Vagina (tissue), 2 donors: ENCODE measurements at regions not wholly inside any gene's neighbourhood (a gene's known extent, or its start where the extent isn't known, plus 50 kb on each side); places are given as distances from the start of the nearest gene placed in this dataset.

Source experiments
- DNase-seq, 2 donors: peaks; one replicate each; pipeline ENCODE4 v3.0.0-alpha.2; 2017; ENCODE audit errors: extremely low spot score in 2 of 2
- H3K27ac ChIP-seq: fragments of 200-600 bp; sonication (generic); one replicate; pipeline ENCODE4 v1.5.1; 2019
- H3K27me3 ChIP-seq: fragments of 200-600 bp; sonication (generic); one replicate; pipeline ENCODE4 v1.5.1; 2019
- H3K36me3 ChIP-seq, 2 donors: fragments of 200-600 bp; sonication (generic); one replicate each; pipeline ENCODE4 v1.5.1; 2017 to 2019
- H3K4me1 ChIP-seq: fragments of 200-600 bp; sonication (generic); one replicate; pipeline ENCODE4 v1.5.1; 2019
- H3K4me3 ChIP-seq, 2 donors: fragments of 200-600 bp; sonication (generic); 1 replicate in 1 of 2; 2 replicates in 1 of 2; pipeline ENCODE4 v1.5.1; 2016 to 2019
- H3K9me3 ChIP-seq: fragments of 200-600 bp; sonication (generic); one replicate; pipeline ENCODE4 v1.5.1; 2019
- POLR2A ChIP-seq, 2 donors: fragments of 450-650 bp; IDR thresholded peaks; one replicate each; pipeline ENCODE4 v1.6.1; 2017; ENCODE audit warnings: antibody characterized with exemption in 2 of 2, mild to moderate bottlenecking in 2 of 2, moderate library complexity in 2 of 2
- POLR2AphosphoS5 ChIP-seq, 2 donors: sonication (generic); formaldehyde crosslinking; IDR thresholded peaks; one replicate each; pipeline ENCODE4 v1.9.0; 2017; ENCODE audit warnings: antibody characterized with exemption in 2 of 2, mild to moderate bottlenecking in 2 of 2, low read depth in 1 of 2; ENCODE audit not compliant: insufficient read depth in 1 of 2
- intact Hi-C: fragments of 100-400 bp; cut with DNase I; formaldehyde crosslinking; loops from one replicate; pipeline ENCODE4 v1.15.1; 2023
- TF ChIP-seq, protein P1 (sequence below), 3 experiments: fragments of 450-650 bp in 2 of 3; fragments of 200-600 bp in 1 of 3; sonication (generic) in 1 of 3; IDR thresholded peaks; one replicate each; pipeline ENCODE4 v1.5.1; 2017 to 2019; ENCODE audit warnings: antibody characterized with exemption in 3 of 3, mild to moderate bottlenecking in 2 of 3, moderate library complexity in 2 of 3

DNA sequence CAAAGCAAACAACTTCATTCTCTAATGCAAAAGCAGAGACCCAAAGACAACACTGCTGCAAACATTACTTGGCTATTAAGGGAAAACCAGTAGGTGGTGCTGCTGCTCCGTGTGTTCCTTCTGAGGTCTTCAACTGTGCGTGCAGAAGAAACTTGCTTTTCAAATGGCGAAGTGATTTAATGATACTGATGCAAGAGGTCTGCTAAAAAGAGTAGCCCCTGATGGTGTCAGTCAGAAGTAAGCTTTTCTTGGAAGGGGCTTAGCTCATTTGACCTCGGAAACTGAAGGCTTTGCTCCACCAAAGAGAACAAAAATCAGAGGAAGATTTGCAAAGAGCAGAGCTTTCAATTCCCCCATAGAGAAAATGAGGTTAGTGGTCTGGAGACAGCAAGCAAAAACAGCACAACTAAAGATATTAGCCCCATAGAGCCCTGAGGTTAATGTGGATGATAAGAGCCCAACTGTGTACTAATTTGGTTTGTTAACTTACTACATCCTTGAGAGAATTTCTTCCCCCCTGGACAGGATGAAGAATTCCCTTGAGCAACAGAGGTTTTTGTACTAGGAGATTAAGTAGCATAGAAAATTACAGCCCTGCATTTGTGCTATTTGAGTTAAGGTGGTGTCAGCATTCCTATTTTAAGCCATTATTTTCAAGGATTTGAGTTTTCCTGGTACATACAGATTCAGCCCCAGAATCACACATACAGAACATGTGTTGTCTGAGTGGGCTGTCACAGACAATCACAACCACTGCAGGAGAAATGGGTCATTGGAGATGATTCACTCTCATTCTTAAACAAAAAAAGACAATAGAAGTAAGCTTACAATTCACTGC lies 153.2 kb upstream of the C9orf72 start:
- no peaks in the 10 kb centered on the region for H3K27me3 ChIP-seq
- no peak for DNase-seq
- no peaks in the 10 kb centered on the region for H3K36me3 ChIP-seq
- no peaks in the 10 kb centered on the region for H3K4me1 ChIP-seq
- intact Hi-C loops: no loop called here
- TF ChIP-seq, protein P1, sequence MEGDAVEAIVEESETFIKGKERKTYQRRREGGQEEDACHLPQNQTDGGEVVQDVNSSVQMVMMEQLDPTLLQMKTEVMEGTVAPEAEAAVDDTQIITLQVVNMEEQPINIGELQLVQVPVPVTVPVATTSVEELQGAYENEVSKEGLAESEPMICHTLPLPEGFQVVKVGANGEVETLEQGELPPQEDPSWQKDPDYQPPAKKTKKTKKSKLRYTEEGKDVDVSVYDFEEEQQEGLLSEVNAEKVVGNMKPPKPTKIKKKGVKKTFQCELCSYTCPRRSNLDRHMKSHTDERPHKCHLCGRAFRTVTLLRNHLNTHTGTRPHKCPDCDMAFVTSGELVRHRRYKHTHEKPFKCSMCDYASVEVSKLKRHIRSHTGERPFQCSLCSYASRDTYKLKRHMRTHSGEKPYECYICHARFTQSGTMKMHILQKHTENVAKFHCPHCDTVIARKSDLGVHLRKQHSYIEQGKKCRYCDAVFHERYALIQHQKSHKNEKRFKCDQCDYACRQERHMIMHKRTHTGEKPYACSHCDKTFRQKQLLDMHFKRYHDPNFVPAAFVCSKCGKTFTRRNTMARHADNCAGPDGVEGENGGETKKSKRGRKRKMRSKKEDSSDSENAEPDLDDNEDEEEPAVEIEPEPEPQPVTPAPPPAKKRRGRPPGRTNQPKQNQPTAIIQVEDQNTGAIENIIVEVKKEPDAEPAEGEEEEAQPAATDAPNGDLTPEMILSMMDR (IDR thresholded peaks at IDR 0.05): peak; percentile 28 to 69 (median 47)
- TF ChIP-seq POLR2AphosphoS5 (IDR thresholded peaks at IDR 0.05; ENCODE audit: insufficient read depth in 1 of 2, low read depth in 1 of 2): no peak
- H3K9me3 ChIP-seq: no peaks in the 10 kb centered on the region
- no peak overlapping the region for H3K27ac ChIP-seq
- H3K4me3 ChIP-seq: no peak overlapping the region

DNA sequence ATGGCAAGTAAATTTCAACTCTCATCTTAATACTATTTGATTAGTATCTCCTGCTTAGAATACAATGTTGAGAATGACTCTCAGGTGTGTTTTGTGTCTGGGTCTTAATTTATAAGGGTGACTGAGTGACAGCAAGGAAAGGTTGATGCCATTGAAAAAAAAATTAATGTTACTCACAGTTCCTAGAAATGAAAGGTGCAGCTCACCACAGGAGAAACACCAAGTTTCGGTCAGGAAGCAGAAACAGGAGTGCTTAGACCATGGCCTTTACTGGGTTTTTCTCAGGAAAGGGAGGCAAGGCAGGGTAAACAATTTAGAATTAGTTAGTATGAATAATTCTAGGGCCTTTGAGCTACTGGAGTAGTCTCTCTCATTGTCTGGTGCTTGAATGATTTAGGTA lies 159.2 kb upstream of the C9orf72 start:
- H3K27me3 ChIP-seq: no peaks in the 10 kb centered on the region
- TF ChIP-seq, protein P1 (IDR thresholded peaks at IDR 0.05): no peak
- no peak overlapping the region for H3K27ac ChIP-seq
- intact Hi-C loops: no loop called here
- no peak overlapping the region for H3K4me3 ChIP-seq
- H3K36me3 ChIP-seq: no peaks in the 10 kb centered on the region
- DNase-seq: no peak
- no peaks in the 10 kb centered on the region for H3K9me3 ChIP-seq
- no peaks in the 10 kb centered on the region for H3K4me1 ChIP-seq

DNA sequence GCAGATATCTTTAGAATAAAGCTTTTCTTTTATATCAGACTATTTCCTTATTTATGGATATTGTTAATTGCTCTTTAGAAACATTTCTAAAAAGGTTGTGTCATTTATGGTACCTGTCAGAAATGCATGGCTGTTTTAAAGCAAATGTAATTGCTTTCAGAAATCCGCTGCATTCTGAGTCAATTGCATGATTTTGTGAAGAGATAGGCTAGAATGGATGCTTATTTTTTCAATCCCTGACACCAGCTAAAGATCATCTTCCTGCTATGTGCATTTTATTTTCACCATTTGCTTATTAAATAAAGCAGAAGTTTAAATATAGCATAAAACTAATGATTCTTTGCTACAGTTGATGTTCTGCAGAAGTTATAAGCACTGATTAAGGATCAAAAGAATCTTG lies 170.2 kb upstream of the C9orf72 start:
- Histone ChIP-seq H3K9me3 (no peaks in the 10 kb centered on the region), H3K27ac (no peak overlapping the region), H3K4me1 (no peaks in the 10 kb centered on the region), H3K27me3 (no peaks in the 10 kb centered on the region), H3K36me3 (no peaks in the 10 kb centered on the region), H3K4me3 (no peak overlapping the region)
- TF ChIP-seq, protein P1 (IDR thresholded peaks at IDR 0.05): no peak
- TF ChIP-seq POLR2AphosphoS5 (IDR thresholded peaks at IDR 0.05; ENCODE audit: insufficient read depth in 1 of 2, low read depth in 1 of 2) (no peak), POLR2A (IDR thresholded peaks at IDR 0.05) (no peak)
- intact Hi-C loops: loop anchor here (10.0 kb wide), 1 partner anchor 51 kb away; no protein-coding TSS in a partner anchor
- DNase-seq: no peak

DNA sequence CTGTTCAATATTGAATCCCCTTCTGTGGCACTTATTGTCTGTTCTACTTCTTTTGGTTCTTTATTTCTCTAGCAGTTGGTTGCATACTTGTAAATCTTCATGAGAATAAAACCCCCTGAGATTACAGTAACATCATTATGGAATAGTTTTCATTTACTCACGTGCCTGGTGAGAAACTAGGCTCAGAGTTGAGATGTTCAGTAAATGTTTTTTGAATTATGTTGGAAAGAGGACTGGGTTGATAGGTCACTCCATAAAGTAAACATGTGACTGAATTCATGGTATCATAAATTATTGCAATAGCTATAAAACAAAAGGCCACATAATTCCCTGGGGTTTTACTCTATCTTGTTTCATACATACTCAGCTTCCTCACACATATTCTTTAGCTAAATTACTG lies 174.2 kb upstream of the C9orf72 start:
- H3K27ac ChIP-seq: no peak overlapping the region
- H3K4me1 ChIP-seq: no peaks in the 10 kb centered on the region
- no peak for DNase-seq
- no peaks in the 10 kb centered on the region for H3K27me3 ChIP-seq
- no peak overlapping the region for H3K4me3 ChIP-seq
- no peaks in the 10 kb centered on the region for H3K9me3 ChIP-seq
- intact Hi-C loops: loop anchor here (10.0 kb wide), 1 partner anchor 47 kb away; no protein-coding TSS in a partner anchor
- TF ChIP-seq POLR2A (IDR thresholded peaks at IDR 0.05) (no peak), POLR2AphosphoS5 (IDR thresholded peaks at IDR 0.05; ENCODE audit: insufficient read depth in 1 of 2, low read depth in 1 of 2) (no peak)
- TF ChIP-seq, protein P1 (IDR thresholded peaks at IDR 0.05): no peak
- H3K36me3 ChIP-seq: no peaks in the 10 kb centered on the region

DNA sequence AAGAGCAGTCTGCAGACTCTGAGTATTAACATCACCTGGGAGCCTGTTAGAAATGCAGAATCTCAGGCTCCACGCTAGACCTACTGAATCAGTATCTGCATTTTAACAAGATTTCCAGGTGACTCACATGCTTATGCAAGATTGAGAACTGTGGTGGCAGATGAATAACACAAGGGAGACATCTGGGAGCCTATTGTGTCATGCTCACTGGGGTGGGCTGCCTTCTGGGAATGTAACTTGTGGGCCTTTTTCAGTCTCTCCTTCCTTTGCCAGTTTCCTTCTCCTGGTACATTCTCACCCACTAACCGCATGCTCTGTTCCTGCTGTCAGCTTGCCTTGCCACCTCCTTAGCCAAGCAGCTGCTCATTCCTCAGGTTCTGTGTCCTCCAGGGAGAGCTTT lies 176.6 kb upstream of the C9orf72 start:
- Histone ChIP-seq H3K9me3 (no peaks in the 10 kb centered on the region), H3K36me3 (no peaks in the 10 kb centered on the region), H3K4me3 (no peak overlapping the region), H3K27me3 (no peaks in the 10 kb centered on the region), H3K27ac (no peak overlapping the region), H3K4me1 (no peaks in the 10 kb centered on the region)
- intact Hi-C loops: loop anchor here (10.0 kb wide), 1 partner anchor 45 kb away; no protein-coding TSS in a partner anchor
- no peak for TF ChIP-seq POLR2AphosphoS5 (IDR thresholded peaks at IDR 0.05; ENCODE audit: insufficient read depth in 1 of 2, low read depth in 1 of 2)
- DNase-seq: no peak
